ENCODE measurements at regions not wholly inside any gene's neighbourhood (a gene's known extent, or its start where the extent isn't known, plus 50 kb on each side); places are given as distances from the start of the nearest gene placed in this dataset.

GRCh38 chr16:51763072-51763661 lies 612.1 kb upstream of the SALL1 start:
- H3K27ac ChIP-seq (replicated peaks), result no peak overlapping the region
- peaks cover 4% of the 10 kb centered on the region for H3K27me3 ChIP-seq (ENCODE audit: insufficient read depth, poor library complexity, severe bottlenecking)
- DNase-seq (ENCODE audit: low read depth in 1 of 2, low spot score in 1 of 2), result no peak
- TF ChIP-seq CTCF (IDR thresholded peaks at IDR 0.05; ENCODE audit: insufficient read depth, low read length), result no peak
- no peak for TF ChIP-seq POLR2AphosphoS5 (IDR thresholded peaks at IDR 0.05; ENCODE audit: low read depth)
- TF ChIP-seq SPI1 (IDR thresholded peaks at IDR 0.05; ENCODE audit: borderline replicate concordance, low read depth), result no peak
- TF ChIP-seq GABPA (IDR thresholded peaks at IDR 0.05; ENCODE audit: low read depth), result no peak
- TF ChIP-seq REST (IDR thresholded peaks at IDR 0.05; ENCODE audit: insufficient replicate concordance, low read depth), result no peak
- no peak overlapping the region for H3K4me3 ChIP-seq (replicated peaks; ENCODE audit: insufficient read depth, low read length)

DNA sequence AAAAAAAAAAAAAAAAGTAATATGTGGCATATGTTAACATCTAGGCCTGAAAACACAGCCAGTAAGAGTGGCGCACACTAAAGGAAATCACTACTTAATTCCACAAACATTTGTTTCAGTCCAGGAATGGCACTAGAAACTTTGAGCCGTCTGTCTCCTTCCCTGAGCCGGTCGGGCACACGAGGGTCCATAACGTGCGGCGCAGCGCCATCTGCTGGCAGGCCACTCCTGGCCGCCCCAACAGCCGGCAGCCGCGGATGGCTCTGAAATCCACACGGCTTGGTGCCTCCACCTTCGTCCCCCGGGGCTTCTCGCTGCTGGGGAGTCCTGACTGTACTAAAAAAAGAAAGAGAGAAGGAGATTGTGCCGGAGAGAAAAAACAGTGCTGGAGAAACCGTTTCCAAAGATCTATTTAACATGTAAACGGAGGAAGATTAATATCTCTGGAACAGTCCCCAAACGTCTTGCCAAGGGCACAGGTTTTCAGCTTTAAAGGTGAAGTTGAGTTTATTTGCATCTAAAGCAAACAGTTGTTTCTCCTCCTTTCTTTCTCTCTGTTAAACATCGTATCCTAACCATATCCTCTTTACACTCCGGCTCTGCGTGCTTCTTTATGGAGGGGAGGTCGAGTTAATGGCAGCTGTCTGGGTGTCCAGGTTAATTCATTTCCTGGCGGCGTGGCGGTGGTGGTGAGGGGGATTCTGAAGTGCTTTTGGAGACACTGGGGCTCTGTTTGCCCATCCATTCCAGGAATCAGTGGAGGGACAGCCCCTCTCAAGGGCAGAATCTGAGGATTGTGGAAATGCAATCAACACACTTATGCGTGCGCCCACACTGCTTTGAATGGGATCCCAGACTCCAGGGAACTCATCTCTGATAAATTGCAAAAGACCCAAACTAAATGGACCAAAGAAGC lies 611.3 kb upstream of the SALL1 start:
- Histone ChIP-seq H3K4me3 (replicated peaks; ENCODE audit: insufficient read depth, low read length) (no peak overlapping the region), H3K27ac (replicated peaks) (no peak overlapping the region), H3K27me3 (ENCODE audit: insufficient read depth, poor library complexity, severe bottlenecking) (peaks cover 4% of the 10 kb centered on the region)
- no peak for TF ChIP-seq POLR2AphosphoS5 (IDR thresholded peaks at IDR 0.05; ENCODE audit: low read depth)
- no peak for TF ChIP-seq GABPA (IDR thresholded peaks at IDR 0.05; ENCODE audit: low read depth)
- TF ChIP-seq CTCF (IDR thresholded peaks at IDR 0.05; ENCODE audit: insufficient read depth, low read length), result peak; percentile 45
- no peak for TF ChIP-seq REST (IDR thresholded peaks at IDR 0.05; ENCODE audit: insufficient replicate concordance, low read depth)
- no peak for TF ChIP-seq SPI1 (IDR thresholded peaks at IDR 0.05; ENCODE audit: borderline replicate concordance, low read depth)
- DNase-seq (ENCODE audit: low read depth in 1 of 2, low spot score in 1 of 2), result peak; percentile 10 to 40

DNA sequence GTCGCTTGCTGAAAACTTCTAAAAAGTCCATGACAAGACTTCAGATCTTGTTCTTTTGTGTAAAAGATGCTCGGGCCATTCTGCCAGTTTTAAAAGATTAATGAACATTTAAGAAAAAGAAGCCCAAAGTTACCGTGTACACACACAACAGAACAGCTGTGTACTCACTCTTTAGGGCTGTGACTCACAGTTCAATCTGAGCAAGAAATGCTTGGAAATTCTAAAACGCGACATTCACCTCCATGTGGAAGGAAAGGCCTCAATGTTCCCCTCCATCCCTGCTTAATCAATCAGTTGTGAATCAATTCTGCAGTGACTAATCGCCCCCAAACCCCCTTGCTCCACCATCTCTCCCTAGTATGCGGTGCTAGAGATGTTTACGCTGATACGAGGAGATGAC lies 609.9 kb upstream of the SALL1 start:
- no peak for TF ChIP-seq POLR2AphosphoS5 (IDR thresholded peaks at IDR 0.05; ENCODE audit: low read depth)
- TF ChIP-seq REST (IDR thresholded peaks at IDR 0.05; ENCODE audit: insufficient replicate concordance, low read depth), result no peak
- TF ChIP-seq SPI1 (IDR thresholded peaks at IDR 0.05; ENCODE audit: borderline replicate concordance, low read depth), result no peak
- TF ChIP-seq GABPA (IDR thresholded peaks at IDR 0.05; ENCODE audit: low read depth), result no peak
- TF ChIP-seq CTCF (IDR thresholded peaks at IDR 0.05; ENCODE audit: insufficient read depth, low read length), result no peak
- Histone ChIP-seq H3K27ac (replicated peaks) (no peak overlapping the region), H3K4me3 (replicated peaks; ENCODE audit: insufficient read depth, low read length) (no peak overlapping the region), H3K27me3 (ENCODE audit: insufficient read depth, poor library complexity, severe bottlenecking) (peaks cover 4% of the 10 kb centered on the region)
- no peak for DNase-seq (ENCODE audit: low read depth in 1 of 2, low spot score in 1 of 2)

Measured in HL-60 (cell line).